A549 (cell line): ENCODE measurements at regions not wholly inside any gene's neighbourhood (a gene's known extent, or its start where the extent isn't known, plus 50 kb on each side); places are given as distances from the start of the nearest gene placed in this dataset.

Experiments
- ATAC-seq, 2 experiments: fragments of 200-7000 bp in 1 of 2; fragments of >200 bp in 1 of 2; cut with Nextera tagmentation in 1 of 2; cut with Tn5 transposase in 1 of 2; 3 replicates each; pipeline versions ENCODE4 v1.8.0 to v1.9.1; 2018 to 2020; ENCODE audit warnings: mild to moderate bottlenecking in 1 of 2, moderate library complexity in 1 of 2
- CTCF ChIA-PET: fragments of 300-600 bp; sonication (Branson Sonifier 250); formaldehyde crosslinking; extraction: SDS; loops from one replicate; lab custom pipeline; 2021; ENCODE audit warnings: antibody characterized with exemption, inconsistent platforms; lab: Yijun Ruan, JAX
- POLR2A ChIA-PET: fragments of 350-600 bp; formaldehyde crosslinking; extraction: SDS; loops from one replicate; lab custom pipeline; 2021; ENCODE audit warnings: antibody characterized with exemption, inconsistent platforms; lab: Yijun Ruan, JAX
- DNase-seq, 2 experiments: peaks; one replicate each; pipeline versions ENCODE4 v3.0.0 to v3.0.0-alpha.2; 2011 to 2016; ENCODE audit warnings: low read depth in 1 of 2, low spot score in 1 of 2
- FAIRE-seq: peaks from 2 replicates; lab custom pipeline; 2011; peaks lifted over from hg19 to GRCh38; lab: Jason Lieb, UNC
- H3K27ac ChIP-seq, 2 experiments: fragments of >200 bp; sonication (Bioruptor Twin); formaldehyde crosslinking; 3 replicates each; pipeline ENCODE4 v1.5.1; 2016 to 2017
- H3K4me1 ChIP-seq: fragments of >200 bp; sonication (Bioruptor Twin); formaldehyde crosslinking; 3 replicates; pipeline ENCODE4 v1.6.1; 2016
- H3K4me2 ChIP-seq: fragments of >200 bp; sonication (Bioruptor Twin); formaldehyde crosslinking; 3 replicates; pipeline ENCODE4 v1.6.1; 2016
- H3K4me3 ChIP-seq: fragments of >200 bp; sonication (Bioruptor Twin); formaldehyde crosslinking; 3 replicates; pipeline ENCODE4 v1.5.1; 2016
- H3K9me3 ChIP-seq: fragments of >200 bp; sonication (Bioruptor Twin); formaldehyde crosslinking; 3 replicates; pipeline ENCODE4 v1.6.1; 2016
- BHLHE40 ChIP-seq: IDR thresholded peaks from 2 replicates; pipeline ENCODE4 v1.6.1; 2012; ENCODE audit warnings: low read depth, low read length, inconsistent platforms
- CBX2 ChIP-seq: fragments of 200-600 bp; sonication (generic); IDR thresholded peaks from 2 replicates; pipeline ENCODE4 v1.6.1; 2016; ENCODE audit warnings: low read depth, mild to moderate bottlenecking, borderline replicate concordance
- CBX8 ChIP-seq: fragments of 200-600 bp; sonication (generic); IDR thresholded peaks from 2 replicates; pipeline ENCODE4 v1.6.1; 2016
- CEBPB ChIP-seq, 2 experiments: fragments of >200 bp in 1 of 2; sonication (Bioruptor Twin) in 1 of 2; formaldehyde crosslinking in 1 of 2; IDR thresholded peaks; 2 replicates each; pipeline ENCODE4 v1.6.1; 2012 to 2016
- CHD2 ChIP-seq: fragments of 150-350 bp; IDR thresholded peaks from 2 replicates; pipeline ENCODE4 v1.6.1; 2014; ENCODE audit warnings: low read length; ENCODE audit not compliant: partially characterized antibody
- FOSL2 ChIP-seq, 2 experiments: fragments of 450-650 bp in 1 of 2; fragments of >200 bp in 1 of 2; sonication (Bioruptor Twin) in 1 of 2; formaldehyde crosslinking; IDR thresholded peaks; 2 replicates each; pipeline versions ENCODE4 v1.5.0 to v1.6.1; 2016 to 2020; ENCODE audit warnings: mild to moderate bottlenecking in 1 of 2, moderate library complexity in 1 of 2
- HEYL ChIP-seq: fragments of 250-450 bp; sonication (Bioruptor Pico); IDR thresholded peaks from 2 replicates; pipeline ENCODE4 v1.8.0; 2021; ENCODE audit warnings: mild to moderate bottlenecking, moderate library complexity
- HOXB13 ChIP-seq: fragments of 250-450 bp; sonication (Bioruptor Pico); IDR thresholded peaks from 2 replicates; pipeline ENCODE4 v1.5.0; 2020; ENCODE audit warnings: low read depth, mild to moderate bottlenecking, moderate library complexity
- JUNB ChIP-seq: fragments of >200 bp; sonication (Bioruptor Twin); formaldehyde crosslinking; IDR thresholded peaks from 2 replicates; pipeline ENCODE4 v1.6.1; 2016
- KDM1A ChIP-seq: fragments of 200-600 bp; sonication (generic); IDR thresholded peaks from 2 replicates; pipeline ENCODE4 v1.6.1; 2016; ENCODE audit warnings: low read depth, mild to moderate bottlenecking
- KDM5A ChIP-seq: fragments of 200-600 bp; sonication (generic); IDR thresholded peaks from 2 replicates; pipeline ENCODE4 v1.6.1; 2016; ENCODE audit warnings: antibody characterized with exemption, mild to moderate bottlenecking
- MAFK ChIP-seq: fragments of 450-650 bp; IDR thresholded peaks from 2 replicates; pipeline ENCODE4 v1.6.1; 2014; ENCODE audit not compliant: partially characterized antibody
- NR3C1 ChIP-seq: fragments of >200 bp; sonication (Bioruptor Twin); formaldehyde crosslinking; IDR thresholded peaks from 3 replicates; pipeline ENCODE4 v1.6.1; 2017
- PBX3 ChIP-seq: IDR thresholded peaks from 2 replicates; pipeline ENCODE4 v1.6.1; 2012
- PHF8 ChIP-seq: fragments of 200-600 bp; sonication (generic); IDR thresholded peaks from 2 replicates; pipeline ENCODE4 v1.6.1; 2016; ENCODE audit warnings: low read depth, mild to moderate bottlenecking, antibody characterized with exemption, moderate library complexity, borderline replicate concordance
- POLR2A ChIP-seq: IDR thresholded peaks from 2 replicates; pipeline ENCODE4 v1.6.1; 2012; ENCODE audit warnings: mild to moderate bottlenecking, low read length
- POLR2AphosphoS2 ChIP-seq: conservative IDR thresholded peaks from 2 replicates; pipeline ENCODE4 v1.6.1; 2012; ENCODE audit warnings: low read length, improper control_type of control experiment, inconsistent platforms
- RCOR1 ChIP-seq: fragments of 150-350 bp; IDR thresholded peaks from 2 replicates; pipeline ENCODE4 v1.6.1; 2014; ENCODE audit warnings: antibody characterized with exemption, low read length, low read depth
- RNF2 ChIP-seq: fragments of 200-600 bp; sonication (generic); IDR thresholded peaks from 2 replicates; pipeline ENCODE4 v1.6.1; 2016; ENCODE audit warnings: low read depth, mild to moderate bottlenecking, antibody characterized with exemption, moderate library complexity, borderline replicate concordance
- TFCP2L1 ChIP-seq: fragments of 250-450 bp; sonication (Bioruptor Pico); IDR thresholded peaks from 2 replicates; pipeline ENCODE4 v1.5.0; 2021; ENCODE audit warnings: mild to moderate bottlenecking
- ZFP36 ChIP-seq: fragments of 450-650 bp; IDR thresholded peaks from 2 replicates; pipeline ENCODE4 v1.6.1; 2014; ENCODE audit warnings: borderline replicate concordance; ENCODE audit not compliant: partially characterized antibody
- ZNF302 ChIP-seq: fragments of 250-450 bp; sonication (Bioruptor Pico); IDR thresholded peaks from 2 replicates; pipeline ENCODE4 v1.9.0; 2021; ENCODE audit warnings: inconsistent platforms, mild to moderate bottlenecking, moderate library complexity
- ZSCAN20 ChIP-seq: fragments of 250-450 bp; sonication (Bioruptor Pico); IDR thresholded peaks from 2 replicates; pipeline ENCODE4 v1.8.0; 2022; ENCODE audit warnings: mild to moderate bottlenecking, moderate library complexity
- WGBS: methylation state at CpG from one replicate; pipeline ENCODE4 v1.1.6; 2017; ENCODE audit errors: missing lambda C conversion rate; 5-methylcytosine and 5-hydroxymethylcytosine counted together
- TF ChIP-seq, protein P1 (sequence below): IDR thresholded peaks from 2 replicates; pipeline ENCODE4 v1.6.1; 2012; ENCODE audit warnings: low read depth, borderline replicate concordance
- TF ChIP-seq, protein P2 (sequence below): IDR thresholded peaks from 2 replicates; pipeline ENCODE4 v1.6.1; 2012
- TF ChIP-seq, protein P3 (sequence below): fragments of >200 bp; sonication (Bioruptor Twin); formaldehyde crosslinking; IDR thresholded peaks from 3 replicates; pipeline ENCODE4 v1.6.1; 2016
- TF ChIP-seq, protein P4 (sequence below): fragments of 200-600 bp; sonication (generic); IDR thresholded peaks from 2 replicates; pipeline ENCODE4 v1.6.1; 2016; ENCODE audit warnings: antibody characterized with exemption, mild to moderate bottlenecking, moderate library complexity

DNA sequence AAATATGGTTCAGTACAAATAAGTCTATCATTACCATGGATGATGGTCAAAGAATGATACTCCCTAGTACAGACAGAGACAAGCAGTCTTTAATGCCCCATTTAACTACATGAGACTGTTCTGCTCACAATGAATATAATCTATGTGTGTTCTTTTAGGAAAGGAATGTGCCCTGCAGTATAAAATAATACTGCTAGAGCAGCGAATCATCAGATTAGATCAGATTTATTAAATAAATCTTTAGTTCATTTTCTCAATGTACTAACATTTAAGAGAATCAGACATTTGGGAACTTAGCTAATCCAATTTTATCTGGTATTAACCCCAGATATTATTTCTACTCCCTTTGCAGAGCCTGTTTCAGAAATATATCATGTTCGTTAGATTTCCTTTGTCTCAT is 272.0 kb upstream of the GCFC2 start:
- Histone ChIP-seq H3K4me2 (no peak overlapping the region), H3K4me1 (no peaks in the 10 kb centered on the region), H3K27ac (no peak overlapping the region), H3K4me3 (no peak overlapping the region), H3K9me3 (0 out of 3 replicates have a peak, but pooled peaks cover 3% of the 10 kb centered on the region)
- no peak for ATAC-seq
- WGBS: 6% methylated on average over 2 of the region's 2 CpGs
- no peak for DNase-seq
- POLR2A ChIA-PET: no interaction called here
- FAIRE-seq: no peak
- CTCF ChIA-PET: no interaction called here
- TF ChIP-seq CBX2 (no peak), PBX3 (no peak), NR3C1 (no peak), RCOR1 (no peak), RNF2 (no peak), MAFK (no peak), HEYL (no peak), POLR2AphosphoS2 (no peak), KDM1A (no peak), CBX8 (no peak), JUNB (no peak), ZFP36 (no peak), ZSCAN20 (CRISPR knock-in tag) (no peak), CHD2 (no peak), TFCP2L1 (CRISPR knock-in tag) (no peak)
- TF ChIP-seq, protein P1, sequence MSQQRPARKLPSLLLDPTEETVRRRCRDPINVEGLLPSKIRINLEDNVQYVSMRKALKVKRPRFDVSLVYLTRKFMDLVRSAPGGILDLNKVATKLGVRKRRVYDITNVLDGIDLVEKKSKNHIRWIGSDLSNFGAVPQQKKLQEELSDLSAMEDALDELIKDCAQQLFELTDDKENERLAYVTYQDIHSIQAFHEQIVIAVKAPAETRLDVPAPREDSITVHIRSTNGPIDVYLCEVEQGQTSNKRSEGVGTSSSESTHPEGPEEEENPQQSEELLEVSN: no peak
- TF ChIP-seq, protein P2, sequence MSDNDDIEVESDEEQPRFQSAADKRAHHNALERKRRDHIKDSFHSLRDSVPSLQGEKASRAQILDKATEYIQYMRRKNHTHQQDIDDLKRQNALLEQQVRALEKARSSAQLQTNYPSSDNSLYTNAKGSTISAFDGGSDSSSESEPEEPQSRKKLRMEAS: no peak
- TF ChIP-seq, protein P3, sequence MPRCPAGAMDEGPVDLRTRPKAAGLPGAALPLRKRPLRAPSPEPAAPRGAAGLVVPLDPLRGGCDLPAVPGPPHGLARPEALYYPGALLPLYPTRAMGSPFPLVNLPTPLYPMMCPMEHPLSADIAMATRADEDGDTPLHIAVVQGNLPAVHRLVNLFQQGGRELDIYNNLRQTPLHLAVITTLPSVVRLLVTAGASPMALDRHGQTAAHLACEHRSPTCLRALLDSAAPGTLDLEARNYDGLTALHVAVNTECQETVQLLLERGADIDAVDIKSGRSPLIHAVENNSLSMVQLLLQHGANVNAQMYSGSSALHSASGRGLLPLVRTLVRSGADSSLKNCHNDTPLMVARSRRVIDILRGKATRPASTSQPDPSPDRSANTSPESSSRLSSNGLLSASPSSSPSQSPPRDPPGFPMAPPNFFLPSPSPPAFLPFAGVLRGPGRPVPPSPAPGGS: no peak
- TF ChIP-seq, protein P4, sequence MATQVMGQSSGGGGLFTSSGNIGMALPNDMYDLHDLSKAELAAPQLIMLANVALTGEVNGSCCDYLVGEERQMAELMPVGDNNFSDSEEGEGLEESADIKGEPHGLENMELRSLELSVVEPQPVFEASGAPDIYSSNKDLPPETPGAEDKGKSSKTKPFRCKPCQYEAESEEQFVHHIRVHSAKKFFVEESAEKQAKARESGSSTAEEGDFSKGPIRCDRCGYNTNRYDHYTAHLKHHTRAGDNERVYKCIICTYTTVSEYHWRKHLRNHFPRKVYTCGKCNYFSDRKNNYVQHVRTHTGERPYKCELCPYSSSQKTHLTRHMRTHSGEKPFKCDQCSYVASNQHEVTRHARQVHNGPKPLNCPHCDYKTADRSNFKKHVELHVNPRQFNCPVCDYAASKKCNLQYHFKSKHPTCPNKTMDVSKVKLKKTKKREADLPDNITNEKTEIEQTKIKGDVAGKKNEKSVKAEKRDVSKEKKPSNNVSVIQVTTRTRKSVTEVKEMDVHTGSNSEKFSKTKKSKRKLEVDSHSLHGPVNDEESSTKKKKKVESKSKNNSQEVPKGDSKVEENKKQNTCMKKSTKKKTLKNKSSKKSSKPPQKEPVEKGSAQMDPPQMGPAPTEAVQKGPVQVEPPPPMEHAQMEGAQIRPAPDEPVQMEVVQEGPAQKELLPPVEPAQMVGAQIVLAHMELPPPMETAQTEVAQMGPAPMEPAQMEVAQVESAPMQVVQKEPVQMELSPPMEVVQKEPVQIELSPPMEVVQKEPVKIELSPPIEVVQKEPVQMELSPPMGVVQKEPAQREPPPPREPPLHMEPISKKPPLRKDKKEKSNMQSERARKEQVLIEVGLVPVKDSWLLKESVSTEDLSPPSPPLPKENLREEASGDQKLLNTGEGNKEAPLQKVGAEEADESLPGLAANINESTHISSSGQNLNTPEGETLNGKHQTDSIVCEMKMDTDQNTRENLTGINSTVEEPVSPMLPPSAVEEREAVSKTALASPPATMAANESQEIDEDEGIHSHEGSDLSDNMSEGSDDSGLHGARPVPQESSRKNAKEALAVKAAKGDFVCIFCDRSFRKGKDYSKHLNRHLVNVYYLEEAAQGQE: no peak

DNA sequence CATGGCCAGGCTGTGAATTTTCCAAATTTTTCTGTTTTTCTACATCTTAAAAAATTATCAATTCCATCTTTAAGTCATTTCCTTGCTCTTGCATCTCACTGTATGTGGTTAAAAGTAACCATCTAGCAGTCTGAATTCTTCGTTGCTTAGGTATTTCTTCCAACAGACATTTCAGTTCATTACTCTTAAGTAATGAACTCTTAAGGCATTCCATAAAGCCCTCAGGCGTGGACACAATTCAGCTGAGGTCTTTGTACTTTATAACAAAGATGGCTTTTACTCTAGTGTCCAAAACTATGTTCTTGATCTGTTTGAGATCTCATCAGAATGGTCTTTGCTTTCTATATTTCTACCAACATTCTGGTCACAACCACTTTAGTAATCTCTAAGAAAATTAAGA is 253.9 kb upstream of the GCFC2 start:
- WGBS: 2% methylated on average over 2 of the region's 2 CpGs
- no peak for DNase-seq
- Histone ChIP-seq H3K4me2 (no peak overlapping the region), H3K9me3 (peaks cover 9% of the 10 kb centered on the region; the same call in 2 of the 3 replicates), H3K27ac (no peak overlapping the region), H3K4me1 (no peaks in the 10 kb centered on the region), H3K4me3 (no peak overlapping the region)
- no peak for FAIRE-seq
- no peak for ATAC-seq
- ChIA-PET CTCF (no interaction called here), POLR2A (no interaction called here)
- TF ChIP-seq ZNF302 (no peak), HOXB13 (CRISPR knock-in tag) (no peak), PBX3 (no peak), TFCP2L1 (CRISPR knock-in tag) (no peak), POLR2A (no peak), CEBPB (IDR thresholded peaks at IDR 0.05) (no peak), FOSL2 (IDR thresholded peaks at IDR 0.05) (no peak), FOSL2 (CRISPR knock-in tag; IDR thresholded peaks at IDR 0.05) (no peak), CHD2 (no peak), PHF8 (no peak), HEYL (no peak), KDM5A (no peak), RCOR1 (no peak), ZSCAN20 (CRISPR knock-in tag) (no peak), BHLHE40 (no peak), CBX8 (no peak)
- TF ChIP-seq, protein P3: no peak
